H1 (cell line): ENCODE measurements at regions not wholly inside any gene's neighbourhood (a gene's known extent, or its start where the extent isn't known, plus 50 kb on each side); places are given as distances from the start of the nearest gene placed in this dataset.

ENCODE experiments used
- CTCF ChIA-PET: fragments of 300-600 bp; sonication (Branson Sonifier 250); formaldehyde crosslinking; loops from one replicate; lab custom pipeline; 2021; ENCODE audit not compliant: partially characterized antibody; lab: Charles Lee
- POLR2A ChIA-PET: fragments of 300-600 bp; sonication (Branson Sonifier 250); formaldehyde crosslinking; loops from one replicate; lab custom pipeline; 2021; ENCODE audit warnings: inconsistent platforms; ENCODE audit not compliant: partially characterized antibody; lab: Charles Lee
- DNase-seq, 2 experiments: peaks; one replicate each; pipeline versions ENCODE4 v3.0.0 to v3.0.0-alpha.2; 2010 to 2022; ENCODE audit warnings: low spot score in 2 of 2, low read depth in 1 of 2, mixed read lengths in 1 of 2
- FAIRE-seq: peaks from 2 replicates; lab custom pipeline; 2011; peaks lifted over from hg19 to GRCh38; lab: Jason Lieb, UNC
- H2AFZ ChIP-seq: 2 replicates; pipeline ENCODE4 v1.8.1; 2012; ENCODE audit warnings: low read length, inconsistent platforms
- H2AK5ac ChIP-seq: 2 replicates; pipeline ENCODE4 v1.6.1; 2013; ENCODE audit warnings: low read depth, low read length
- H2BK120ac ChIP-seq: replicated peaks from 2 replicates; pipeline ENCODE3; 2013; ENCODE audit warnings: low read depth, low read length, inconsistent platforms
- H2BK12ac ChIP-seq: 2 replicates; pipeline ENCODE4 v1.6.1; 2013; ENCODE audit warnings: low read depth, low read length
- H2BK15ac ChIP-seq: 2 replicates; pipeline ENCODE4 v1.6.1; 2013; ENCODE audit warnings: low read length
- H2BK20ac ChIP-seq: 2 replicates; pipeline ENCODE4 v1.6.1; 2013; ENCODE audit warnings: low read length
- H2BK5ac ChIP-seq: 2 replicates; pipeline ENCODE4 v1.6.1; 2013; ENCODE audit warnings: low read depth, low read length
- H3K14ac ChIP-seq: 2 replicates; pipeline ENCODE4 v1.6.1; 2013; ENCODE audit warnings: inconsistent platforms; ENCODE audit not compliant: insufficient read length
- H3K18ac ChIP-seq: 2 replicates; pipeline ENCODE4 v1.6.1; 2013; ENCODE audit warnings: low read length; ENCODE audit errors: extremely low read depth
- H3K23ac ChIP-seq: 2 replicates; pipeline ENCODE4 v1.6.1; 2013; ENCODE audit warnings: inconsistent platforms; ENCODE audit not compliant: insufficient read length
- H3K23me2 ChIP-seq: 2 replicates; pipeline ENCODE4 v1.6.1; 2013; ENCODE audit warnings: low read depth, low read length
- H3K27ac ChIP-seq: 2 replicates; pipeline ENCODE4 v1.6.1; 2011; ENCODE audit warnings: low read depth, low read length, inconsistent platforms
- H3K27me3 ChIP-seq, 4 experiments: replicated peaks in 1 of 4; 1 replicate in 1 of 4; 2 replicates in 3 of 4; pipeline versions ENCODE4 v1.6.1 to v1.8.1; 2011 to 2013; ENCODE audit warnings: low read length in 3 of 4, mild to moderate bottlenecking in 3 of 4, inconsistent platforms in 2 of 4, mixed read lengths in 2 of 4, moderate library complexity in 1 of 4; ENCODE audit not compliant: control insufficient read depth in 3 of 4, insufficient read depth in 3 of 4; ENCODE audit errors: extremely low read depth in 1 of 4
- H3K36me3 ChIP-seq, 4 experiments: 2 replicates each; pipeline versions ENCODE4 v1.6.1 to v1.8.1; 2011 to 2013; ENCODE audit warnings: mild to moderate bottlenecking in 4 of 4, low read length in 3 of 4, moderate library complexity in 2 of 4, control low read depth in 1 of 4, inconsistent platforms in 1 of 4; ENCODE audit not compliant: insufficient read depth in 4 of 4, control insufficient read depth in 2 of 4
- H3K4ac ChIP-seq: replicated peaks from 2 replicates; pipeline ENCODE3; 2013; ENCODE audit warnings: low read length, low read depth, mixed read lengths, inconsistent platforms; ENCODE audit not compliant: insufficient read length
- H3K4me1 ChIP-seq, 4 experiments: replicated peaks in 1 of 4; 1 replicate in 1 of 4; 2 replicates in 3 of 4; pipeline versions ENCODE4 v1.6.1 to v1.8.1; 2011 to 2013; ENCODE audit warnings: low read length in 3 of 4, inconsistent platforms in 2 of 4, mixed read lengths in 1 of 4; ENCODE audit not compliant: insufficient read depth in 4 of 4, control insufficient read depth in 3 of 4
- H3K4me2 ChIP-seq, 2 experiments: 2 replicates each; pipeline versions ENCODE4 v1.6.1 to v1.8.1; 2011 to 2013; ENCODE audit warnings: low read depth in 2 of 2, low read length in 2 of 2, control low read depth in 1 of 2, inconsistent platforms in 1 of 2, mild to moderate bottlenecking in 1 of 2; ENCODE audit not compliant: insufficient read depth in 1 of 2
- H3K4me3 ChIP-seq, 4 experiments: fragments of 200-600, 300-600 bp in 1 of 4; sonication (generic), shearing (Covaris generic), sonication (Bioruptor Twin) in 1 of 4; 2 replicates each; pipeline versions ENCODE4 v1.5.1 to v1.8.1; 2011 to 2016; ENCODE audit warnings: low read length in 4 of 4, low read depth in 3 of 4, control low read depth in 2 of 4, inconsistent platforms in 2 of 4, mild to moderate bottlenecking in 2 of 4, mixed read lengths in 1 of 4, moderate library complexity in 1 of 4; ENCODE audit not compliant: insufficient read depth in 2 of 4; ENCODE audit errors: extremely low read depth in 1 of 4
- H3K56ac ChIP-seq: replicated peaks from 2 replicates; pipeline ENCODE3; 2013; ENCODE audit warnings: low read depth, mild to moderate bottlenecking, mixed read lengths, low read length, inconsistent platforms; ENCODE audit not compliant: insufficient read length
- H3K79me1 ChIP-seq: 2 replicates; pipeline ENCODE4 v1.6.1; 2013; ENCODE audit warnings: low read depth, low read length, control low read depth
- H3K79me2 ChIP-seq, 2 experiments: 2 replicates each; pipeline versions ENCODE4 v1.6.1 to v1.8.1; 2012 to 2013; ENCODE audit warnings: low read length in 2 of 2, mild to moderate bottlenecking in 2 of 2, inconsistent platforms in 1 of 2; ENCODE audit not compliant: insufficient read depth in 2 of 2, control insufficient read depth in 1 of 2
- H3K9ac ChIP-seq, 4 experiments: replicated peaks in 1 of 4; 1 replicate in 1 of 4; 2 replicates in 3 of 4; pipeline versions ENCODE4 v1.6.1 to v1.8.1; 2011 to 2013; ENCODE audit warnings: low read depth in 3 of 4, low read length in 3 of 4, control low read depth in 2 of 4, mild to moderate bottlenecking in 2 of 4, moderate library complexity in 2 of 4, inconsistent platforms in 1 of 4; ENCODE audit errors: extremely low read depth in 1 of 4
- H3K9me3 ChIP-seq, 2 experiments: 2 replicates each; pipeline versions ENCODE4 v1.6.1 to v1.8.1; 2012 to 2013; ENCODE audit warnings: mild to moderate bottlenecking in 2 of 2, moderate library complexity in 2 of 2, control low read depth in 1 of 2, inconsistent platforms in 1 of 2, low read depth in 1 of 2, low read length in 1 of 2, mixed read lengths in 1 of 2; ENCODE audit not compliant: insufficient read depth in 2 of 2
- H4K20me1 ChIP-seq, 2 experiments: replicated peaks in 1 of 2; 2 replicates each; pipeline versions ENCODE3 to v1.8.1; 2011 to 2013; ENCODE audit warnings: inconsistent platforms in 2 of 2, low read length in 2 of 2, mild to moderate bottlenecking in 1 of 2; ENCODE audit not compliant: insufficient read depth in 2 of 2, control insufficient read depth in 1 of 2
- H4K5ac ChIP-seq: 2 replicates; pipeline ENCODE4 v1.6.1; 2013; ENCODE audit warnings: low read length, low read depth, mixed read lengths, inconsistent platforms; ENCODE audit not compliant: insufficient read length
- H4K8ac ChIP-seq: 2 replicates; pipeline ENCODE4 v1.8.0; 2013; ENCODE audit warnings: mild to moderate bottlenecking, moderate library complexity, low read length, inconsistent platforms; ENCODE audit not compliant: insufficient read depth; ENCODE audit errors: extremely low read depth
- H4K91ac ChIP-seq: replicated peaks from 2 replicates; pipeline ENCODE3; 2013; ENCODE audit warnings: low read length, mixed read lengths, inconsistent platforms; ENCODE audit not compliant: insufficient read length
- GABPA ChIP-seq: IDR thresholded peaks from 2 replicates; pipeline ENCODE4 v1.6.1; 2011; ENCODE audit warnings: mild to moderate bottlenecking, low read length, moderate library complexity, borderline replicate concordance; ENCODE audit not compliant: insufficient read depth
- KDM1A ChIP-seq: fragments of 200-600, 300-600 bp; sonication (generic); IDR thresholded peaks from 2 replicates; pipeline ENCODE4 v1.7.1; 2016; ENCODE audit warnings: mild to moderate bottlenecking, low read length, borderline replicate concordance
- KDM4A ChIP-seq: IDR thresholded peaks from one replicate; pipeline ENCODE4 v1.7.1; 2012; ENCODE audit warnings: low read depth, mild to moderate bottlenecking, moderate library complexity, low read length, inconsistent platforms; ENCODE audit not compliant: severe bottlenecking
- NANOG ChIP-seq: IDR thresholded peaks from 2 replicates; pipeline ENCODE4 v1.6.1; 2011; ENCODE audit warnings: low read length, low read depth, mild to moderate bottlenecking, inconsistent platforms; ENCODE audit not compliant: insufficient read depth, poor library complexity, severe bottlenecking
- NRF1 ChIP-seq: IDR thresholded peaks from 2 replicates; pipeline ENCODE4 v1.6.1; 2011; ENCODE audit warnings: mild to moderate bottlenecking, low read depth, low read length, improper control_type of control experiment
- POLR2A ChIP-seq, 2 experiments: IDR thresholded peaks; 1 replicate in 1 of 2; 2 replicates in 1 of 2; pipeline ENCODE4 v1.6.1; 2011; ENCODE audit warnings: low read depth in 2 of 2, low read length in 2 of 2, mild to moderate bottlenecking in 2 of 2; ENCODE audit errors: control extremely low read depth in 1 of 2
- POLR2AphosphoS5 ChIP-seq: IDR thresholded peaks from 2 replicates; pipeline ENCODE4 v1.6.1; 2011; ENCODE audit warnings: low read depth, low read length
- POU5F1 ChIP-seq: IDR thresholded peaks from 2 replicates; pipeline ENCODE4 v1.6.1; 2011; ENCODE audit warnings: low read depth, mild to moderate bottlenecking, low read length, moderate library complexity
- RFX5 ChIP-seq: IDR thresholded peaks from 2 replicates; pipeline ENCODE4 v1.6.1; 2011; ENCODE audit warnings: low read depth, low read length, improper control_type of control experiment, borderline replicate concordance
- RNF2 ChIP-seq: fragments of 200-900, 300-1000 bp; sonication (generic); IDR thresholded peaks from 2 replicates; pipeline ENCODE4 v1.7.1; 2016; ENCODE audit warnings: borderline replicate concordance, low read depth, mild to moderate bottlenecking, antibody characterized with exemption, low read length; ENCODE audit not compliant: poor library complexity, severe bottlenecking; ENCODE audit errors: missing control alignments
- SIN3A ChIP-seq, 2 experiments: IDR thresholded peaks in 1 of 2; conservative IDR thresholded peaks in 1 of 2; 2 replicates each; pipeline ENCODE4 v1.6.1; 2011 to 2012; ENCODE audit warnings: low read length in 2 of 2, improper control_type of control experiment in 1 of 2, low read depth in 1 of 2, mild to moderate bottlenecking in 1 of 2
- SIX5 ChIP-seq: IDR thresholded peaks from 2 replicates; pipeline ENCODE4 v1.6.1; 2011; ENCODE audit warnings: mild to moderate bottlenecking, low read depth, low read length
- SRF ChIP-seq: IDR thresholded peaks from 2 replicates; pipeline ENCODE4 v1.6.1; 2011; ENCODE audit warnings: mild to moderate bottlenecking, low read depth, low read length, moderate library complexity
- WGBS, 2 experiments: shearing (Covaris generic) in 1 of 2; methylation state at CpG; one replicate each; pipeline versions ENCODE4 v1.1.6 to v1.1.7; 2013 to 2015; ENCODE audit warnings: low lambda C conversion rate in 2 of 2, mixed read lengths in 2 of 2, inconsistent platforms in 1 of 2, low coverage in 1 of 2, missing lambda C conversion rate in 1 of 2; ENCODE audit not compliant: insufficient replicate concordance in 2 of 2, insufficient coverage in 1 of 2, insufficient read length in 1 of 2; ENCODE audit errors: extremely low coverage in 1 of 2, missing lambda C conversion rate in 1 of 2; 5-methylcytosine and 5-hydroxymethylcytosine counted together

- no peaks in the 10 kb centered on the region for H3K36me3 ChIP-seq
- H3K56ac ChIP-seq: no peak overlapping the region
- DNase-seq (no peak), FAIRE-seq (no peak)
- H4K5ac ChIP-seq: no peak overlapping the region
- no peak overlapping the region for H2AK5ac ChIP-seq
- H3K23ac ChIP-seq: no peak overlapping the region
- H3K18ac ChIP-seq: no peak overlapping the region
- no peak overlapping the region for H2BK120ac ChIP-seq
- no peak overlapping the region for H3K9ac ChIP-seq
- no peaks in the 10 kb centered on the region for H4K20me1 ChIP-seq
- H3K4ac ChIP-seq: no peak overlapping the region
- H3K27me3 ChIP-seq: no peaks in the 10 kb centered on the region
- H2BK15ac ChIP-seq: no peak overlapping the region
- CTCF ChIA-PET: interaction anchor here (0.8 to 1.7 kb wide), 10 partner anchors 8 to 264 kb away, joined by 3 to 6 read pairs (median 4); no protein-coding TSS in a partner anchor
- POLR2A ChIA-PET: no interaction called here
- H3K9me3 ChIP-seq: no peaks in the 10 kb centered on the region
- no peak overlapping the region for H3K4me3 ChIP-seq
- no peaks in the 10 kb centered on the region for H3K4me1 ChIP-seq
- no peak overlapping the region for H3K27ac ChIP-seq
- no peaks in the 10 kb centered on the region for H3K79me2 ChIP-seq
- H4K8ac ChIP-seq: no peak overlapping the region
- H3K4me2 ChIP-seq: no peak overlapping the region
- 93% methylated on average over 4 of the region's 4 CpGs; no CpG with 5 or more reads in 1 of the 2 experiments for WGBS, 2 experiments
- TF ChIP-seq SIX5 (no peak), NANOG (no peak), NRF1 (no peak), KDM4A (no peak), KDM1A (no peak), RNF2 (no peak), POLR2AphosphoS5 (no peak), POU5F1 (no peak), GABPA (no peak), SIN3A (conservative IDR thresholded peaks at IDR 0.05 in 1 of 2, IDR thresholded peaks at IDR 0.05 in 1 of 2; ENCODE audit: low read depth in 1 of 2, low read length in 2 of 2) (no peak), SRF (no peak), RFX5 (no peak), POLR2A (IDR thresholded peaks at IDR 0.05; ENCODE audit: control extremely low read depth in 1 of 2, low read depth in 2 of 2, low read length in 2 of 2) (no peak)
- H4K91ac ChIP-seq: no peak overlapping the region
- no peak overlapping the region for H3K14ac ChIP-seq
- H2BK12ac ChIP-seq: no peak overlapping the region
- H3K23me2 ChIP-seq: no peaks in the 10 kb centered on the region
- no peak overlapping the region for H2AFZ ChIP-seq
- no peak overlapping the region for H2BK5ac ChIP-seq
- no peaks in the 10 kb centered on the region for H3K79me1 ChIP-seq
- no peak overlapping the region for H2BK20ac ChIP-seq
These were observed 143.8 kb downstream of the TPRA1 start for GRCh38 chr3:127446756-127447155.
